ENCODE measurements at regions not wholly inside any gene's neighbourhood (a gene's known extent, or its start where the extent isn't known, plus 50 kb on each side); places are given as distances from the start of the nearest gene placed in this dataset.

GRCh38 chr1:39086386-39086785 lies 60.2 kb downstream of the NDUFS5 start (continued):
- peak; percentile 48 for TF ChIP-seq PRDM10 (tag by site-specific recombination; IDR thresholded peaks at IDR 0.05)
- no peak for TF ChIP-seq TRIM28 (IDR thresholded peaks at IDR 0.05; ENCODE audit: borderline replicate concordance, low read length)
- peak; percentile 43; the same call in 1 of the 2 replicates for TF ChIP-seq ZFHX2 (tag by site-specific recombination; conservative IDR thresholded peaks at IDR 0.05)
- TF ChIP-seq PRDM1 (tag by site-specific recombination; IDR thresholded peaks at IDR 0.05): peak; percentile 85
- no peak for TF ChIP-seq ZBTB8A (tag by site-specific recombination; IDR thresholded peaks at IDR 0.05)
- peak; percentile 55 for TF ChIP-seq ZNF335 (tag by site-specific recombination; conservative IDR thresholded peaks at IDR 0.05)

- no peaks in the 10 kb centered on the region for H3K36me3 ChIP-seq (ENCODE audit: control insufficient read depth in 2 of 2, insufficient read depth in 1 of 2, low read length in 2 of 2)
- no peaks in the 10 kb centered on the region for H3K9me3 ChIP-seq (ENCODE audit: control insufficient read depth, insufficient read depth, low read depth, low read length)
- no peak overlapping the region for H3K4me3 ChIP-seq (ENCODE audit: low read depth, low read length)
- no peaks in the 10 kb centered on the region for H3K4me1 ChIP-seq (ENCODE audit: control insufficient read depth, insufficient read depth, low read length)
- CTCF ChIA-PET: interaction anchor here (0.5 to 1.9 kb wide), 3 partner anchors 12 to 1043 kb away, joined by 3 to 6 read pairs (median 4); partner anchors contain the start of gene GJA9
- no peak overlapping the region for H3K27ac ChIP-seq (ENCODE audit: extremely low read depth, low read depth, low read length)
- POLR2A ChIA-PET: no interaction called here
- TF ChIP-seq ZNF555 (tag by site-specific recombination; conservative IDR thresholded peaks at IDR 0.05) (no peak), ZNF175 (tag by site-specific recombination; IDR thresholded peaks at IDR 0.05) (no peak)
These were observed 60.8 kb downstream of the NDUFS5 start for GRCh38 chr1:39086865-39087409.

- H3K36me3 ChIP-seq (ENCODE audit: control insufficient read depth in 2 of 2, insufficient read depth in 1 of 2, low read length in 2 of 2): no peaks in the 10 kb centered on the region
- no peak for TF ChIP-seq ZNF513 (tag by site-specific recombination; IDR thresholded peaks at IDR 0.05)
- TF ChIP-seq ZNF561 (tag by site-specific recombination; IDR thresholded peaks at IDR 0.05; ENCODE audit: borderline replicate concordance): no peak
- CTCF ChIA-PET: interaction anchor here (0.5 to 0.7 kb wide), 2 partner anchors 206 to 1043 kb away, joined by 3 to 4 read pairs; partner anchors contain the start of gene GJA9
- POLR2A ChIA-PET: no interaction called here
- H3K4me1 ChIP-seq (ENCODE audit: control insufficient read depth, insufficient read depth, low read length): no peaks in the 10 kb centered on the region
- H3K4me3 ChIP-seq (ENCODE audit: low read depth, low read length): no peak overlapping the region
- H3K27ac ChIP-seq (ENCODE audit: extremely low read depth, low read depth, low read length): no peak overlapping the region
- no peaks in the 10 kb centered on the region for H3K9me3 ChIP-seq (ENCODE audit: control insufficient read depth, insufficient read depth, low read depth, low read length)
These were observed 61.3 kb downstream of the NDUFS5 start for GRCh38 chr1:39087435-39087834.

GRCh38 chr1:39088658-39089057 lies 62.5 kb downstream of the NDUFS5 start:
- no peak overlapping the region for H3K4me3 ChIP-seq (ENCODE audit: low read depth, low read length)
- CTCF ChIA-PET: interaction anchor here (1.0 to 1.4 kb wide), 2 partner anchors 10 to 567 kb away, joined by 6 to 7 read pairs; no protein-coding TSS in a partner anchor
- POLR2A ChIA-PET: no interaction called here
- H3K27ac ChIP-seq (ENCODE audit: extremely low read depth, low read depth, low read length): no peak overlapping the region
- H3K36me3 ChIP-seq (ENCODE audit: control insufficient read depth in 2 of 2, insufficient read depth in 1 of 2, low read length in 2 of 2): no peaks in the 10 kb centered on the region
- H3K9me3 ChIP-seq (ENCODE audit: control insufficient read depth, insufficient read depth, low read depth, low read length): no peaks in the 10 kb centered on the region
- H3K4me1 ChIP-seq (ENCODE audit: control insufficient read depth, insufficient read depth, low read length): no peaks in the 10 kb centered on the region
- TF ChIP-seq PATZ1 (tag by site-specific recombination; IDR thresholded peaks at IDR 0.05) (no peak), ZFP69B (tag by site-specific recombination; IDR thresholded peaks at IDR 0.05) (no peak), ZNF404 (tag by site-specific recombination; IDR thresholded peaks at IDR 0.05) (no peak), GLIS2 (tag by site-specific recombination; IDR thresholded peaks at IDR 0.05) (no peak), ZNF555 (tag by site-specific recombination; conservative IDR thresholded peaks at IDR 0.05) (no peak), ZNF132 (tag by site-specific recombination; IDR thresholded peaks at IDR 0.05; ENCODE audit: borderline replicate concordance) (no peak), ZNF701 (tag by site-specific recombination; IDR thresholded peaks at IDR 0.05) (no peak), ZNF114 (tag by site-specific recombination; IDR thresholded peaks at IDR 0.05) (no peak), ZNF280C (tag by site-specific recombination; IDR thresholded peaks at IDR 0.05) (no peak), ZNF26 (tag by site-specific recombination; IDR thresholded peaks at IDR 0.05) (no peak)
